ENCODE measurements at regions not wholly inside any gene's neighbourhood (a gene's known extent, or its start where the extent isn't known, plus 50 kb on each side); places are given as distances from the start of the nearest gene placed in this dataset.
"Not testable (repeated sequence)": the region's sequence is repeated elsewhere in the genome, so short reads cannot be mapped to it uniquely, and the experiment has no call there.

DNA sequence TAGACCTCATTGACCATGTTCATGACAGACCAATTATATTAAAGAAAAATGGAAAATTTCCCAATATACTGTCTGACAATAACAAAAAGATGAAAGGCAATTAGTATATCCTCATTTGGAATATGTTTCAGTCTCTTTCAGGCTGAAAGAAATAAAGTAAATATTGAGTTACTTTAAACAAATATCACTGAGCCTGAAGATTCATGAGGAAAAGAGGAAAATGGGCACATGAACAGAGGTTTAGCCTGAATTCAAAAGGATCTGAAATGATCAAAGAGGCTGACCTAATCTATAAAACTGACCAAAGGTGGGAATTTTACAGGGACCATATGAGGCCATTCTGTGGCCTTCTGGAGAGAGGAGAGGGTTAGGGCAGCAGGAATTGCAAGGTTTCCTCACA is 771.5 kb upstream of the CDH18 start:
- H3K27ac ChIP-seq (ENCODE audit: low read depth, low read length, severe bottlenecking); H3K36me3 ChIP-seq (ENCODE audit: control insufficient read depth, insufficient read depth, low read length); H3K4me1 ChIP-seq (ENCODE audit: control insufficient read depth, insufficient read depth, low read length, poor library complexity, severe bottlenecking); H3K4me3 ChIP-seq (ENCODE audit: extremely low read depth, insufficient read depth, low read length, poor library complexity, severe bottlenecking); H3K9me3 ChIP-seq (ENCODE audit: control insufficient read depth, low read length): not testable (repeated sequence)

DNA sequence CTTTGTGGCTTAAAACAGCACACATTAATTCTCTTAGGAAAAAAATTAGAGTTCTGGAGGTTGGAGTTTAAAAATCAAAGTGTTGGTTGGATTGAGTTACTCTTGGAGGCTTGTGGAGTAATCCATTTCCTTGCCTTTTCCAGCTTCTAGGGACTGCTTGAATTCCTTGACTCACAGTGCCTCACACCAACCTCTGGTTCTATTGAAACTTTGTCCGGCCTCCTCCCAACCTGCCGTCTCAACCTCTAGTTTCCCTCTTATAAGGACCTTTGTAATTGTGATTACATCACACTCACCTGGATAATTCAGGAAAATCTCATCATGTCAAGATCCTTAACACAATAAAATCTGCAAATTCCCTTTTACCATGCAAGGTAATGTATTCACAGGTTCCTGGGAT is 764.2 kb upstream of the CDH18 start:
- H3K36me3 ChIP-seq (ENCODE audit: control insufficient read depth, insufficient read depth, low read length); H3K4me3 ChIP-seq (ENCODE audit: extremely low read depth, insufficient read depth, low read length, poor library complexity, severe bottlenecking); H3K4me1 ChIP-seq (ENCODE audit: control insufficient read depth, insufficient read depth, low read length, poor library complexity, severe bottlenecking); H3K9me3 ChIP-seq (ENCODE audit: control insufficient read depth, low read length); H3K27ac ChIP-seq (ENCODE audit: low read depth, low read length, severe bottlenecking): not testable (repeated sequence)
- WGBS, 2 experiments (ENCODE audit: insufficient coverage in 2 of 2) = no CpG with 5 or more reads among the region's 2 CpGs

DNA sequence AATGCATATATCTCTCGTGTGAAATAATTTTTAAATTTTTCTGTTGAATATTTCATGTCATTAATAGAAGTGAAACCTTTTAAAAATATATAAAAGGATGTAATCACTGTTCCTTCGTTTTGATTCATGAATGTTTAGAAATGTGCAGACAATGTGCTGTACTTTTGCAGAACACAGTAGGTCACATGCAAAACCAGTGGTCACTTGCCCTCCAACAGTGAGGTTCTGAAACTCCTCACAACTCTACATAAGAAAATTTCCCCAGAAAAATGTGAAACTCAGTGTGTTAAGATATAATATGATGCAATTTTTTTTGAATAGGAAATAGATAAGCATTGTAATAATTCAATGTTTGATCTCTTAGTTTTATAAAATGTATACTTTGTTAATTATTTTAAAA is 747.7 kb upstream of the CDH18 start:
- not testable (repeated sequence) for H3K27ac ChIP-seq (ENCODE audit: low read depth, low read length, severe bottlenecking); H3K4me3 ChIP-seq (ENCODE audit: extremely low read depth, insufficient read depth, low read length, poor library complexity, severe bottlenecking); H3K4me1 ChIP-seq (ENCODE audit: control insufficient read depth, insufficient read depth, low read length, poor library complexity, severe bottlenecking); H3K36me3 ChIP-seq (ENCODE audit: control insufficient read depth, insufficient read depth, low read length); H3K9me3 ChIP-seq (ENCODE audit: control insufficient read depth, low read length)
- no CpG with 5 or more reads among the region's 2 CpGs for WGBS, 2 experiments (ENCODE audit: insufficient coverage in 2 of 2)

DNA sequence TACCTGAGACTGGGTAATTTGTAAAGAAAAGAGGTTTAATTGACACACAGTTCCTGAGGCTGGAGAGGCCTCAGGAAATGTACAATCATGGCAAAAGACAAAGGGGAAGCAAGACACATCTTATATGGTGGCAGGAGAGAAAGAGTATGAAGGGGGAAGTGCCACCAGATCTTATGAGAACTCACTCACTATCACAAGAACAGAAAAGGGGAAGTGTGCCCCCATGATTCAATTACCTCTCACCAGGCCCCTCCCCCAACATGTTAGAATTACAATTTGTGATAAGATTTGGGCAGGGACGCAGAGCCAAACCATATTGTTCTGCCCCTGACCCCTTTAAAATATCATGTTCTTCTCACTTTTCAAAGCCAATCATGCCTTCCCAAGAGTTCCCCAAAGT is 744.2 kb upstream of the CDH18 start:
- H3K36me3 ChIP-seq (ENCODE audit: control insufficient read depth, insufficient read depth, low read length); H3K9me3 ChIP-seq (ENCODE audit: control insufficient read depth, low read length); H3K27ac ChIP-seq (ENCODE audit: low read depth, low read length, severe bottlenecking); H3K4me3 ChIP-seq (ENCODE audit: extremely low read depth, insufficient read depth, low read length, poor library complexity, severe bottlenecking); H3K4me1 ChIP-seq (ENCODE audit: control insufficient read depth, insufficient read depth, low read length, poor library complexity, severe bottlenecking): not testable (repeated sequence)
- WGBS, 2 experiments (ENCODE audit: insufficient coverage in 2 of 2) = no CpG with 5 or more reads among the region's 1 CpG

DNA sequence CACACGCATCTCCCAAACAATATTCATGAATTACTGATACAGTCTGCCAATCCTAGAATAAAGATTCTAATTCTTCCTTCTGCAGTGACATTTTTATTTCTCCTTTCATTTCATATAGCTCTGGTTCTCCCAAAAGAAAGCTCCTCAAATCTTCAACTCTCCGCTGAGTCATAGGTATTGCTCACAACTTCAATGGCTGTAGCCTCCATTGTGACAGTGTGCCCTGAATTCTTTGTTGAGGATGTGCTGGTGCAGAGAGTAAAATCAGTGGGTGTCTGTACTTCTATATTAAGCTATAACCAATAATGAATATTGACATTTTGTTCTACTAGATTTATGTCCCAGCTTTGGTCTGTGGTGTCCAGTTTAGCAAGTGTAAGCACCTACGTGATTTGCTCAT is 733.3 kb upstream of the CDH18 start:
- not testable (repeated sequence) for H3K4me3 ChIP-seq (ENCODE audit: extremely low read depth, insufficient read depth, low read length, poor library complexity, severe bottlenecking); H3K9me3 ChIP-seq (ENCODE audit: control insufficient read depth, low read length); H3K27ac ChIP-seq (ENCODE audit: low read depth, low read length, severe bottlenecking); H3K4me1 ChIP-seq (ENCODE audit: control insufficient read depth, insufficient read depth, low read length, poor library complexity, severe bottlenecking); H3K36me3 ChIP-seq (ENCODE audit: control insufficient read depth, insufficient read depth, low read length)
- no CpG with 5 or more reads among the region's 3 CpGs for whole genome bisulfite sequencing, 2 experiments (ENCODE audit: insufficient coverage in 2 of 2)

DNA sequence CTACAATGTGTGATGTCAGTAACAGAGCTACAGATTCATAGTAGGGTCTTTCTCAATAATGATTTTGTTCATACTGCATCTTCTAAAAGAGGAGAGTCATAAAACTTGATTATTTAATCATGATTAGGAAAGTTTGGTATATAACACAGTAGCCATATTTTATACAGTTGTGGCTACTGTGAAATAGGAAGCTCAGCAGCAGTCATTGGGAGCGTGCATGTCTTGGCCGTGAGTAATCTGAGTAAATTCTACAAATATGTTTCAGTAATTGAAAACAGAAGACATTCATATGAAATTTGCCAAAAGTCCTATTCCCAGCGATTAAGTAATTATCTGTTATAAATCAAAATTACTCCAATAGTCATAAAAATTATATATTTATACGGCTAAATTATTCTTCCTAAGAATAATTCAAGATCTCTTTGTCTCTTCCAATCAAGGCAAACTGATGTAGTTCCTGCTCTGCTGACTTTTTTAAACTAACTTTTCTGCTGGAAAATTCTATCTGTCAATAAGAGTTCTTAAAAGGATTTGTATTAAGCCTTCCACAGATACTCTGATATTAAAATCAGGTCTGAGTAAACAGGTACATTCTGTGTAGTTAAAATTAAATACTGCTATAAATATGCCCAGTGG is 723.6 kb upstream of the CDH18 start:
- H3K9me3 ChIP-seq (ENCODE audit: control insufficient read depth, low read length); H3K36me3 ChIP-seq (ENCODE audit: control insufficient read depth, insufficient read depth, low read length); H3K27ac ChIP-seq (ENCODE audit: low read depth, low read length, severe bottlenecking); H3K4me3 ChIP-seq (ENCODE audit: extremely low read depth, insufficient read depth, low read length, poor library complexity, severe bottlenecking); H3K4me1 ChIP-seq (ENCODE audit: control insufficient read depth, insufficient read depth, low read length, poor library complexity, severe bottlenecking): not testable (repeated sequence)
- WGBS, 2 experiments (ENCODE audit: insufficient coverage in 2 of 2) = no CpG with 5 or more reads among the region's 4 CpGs

DNA sequence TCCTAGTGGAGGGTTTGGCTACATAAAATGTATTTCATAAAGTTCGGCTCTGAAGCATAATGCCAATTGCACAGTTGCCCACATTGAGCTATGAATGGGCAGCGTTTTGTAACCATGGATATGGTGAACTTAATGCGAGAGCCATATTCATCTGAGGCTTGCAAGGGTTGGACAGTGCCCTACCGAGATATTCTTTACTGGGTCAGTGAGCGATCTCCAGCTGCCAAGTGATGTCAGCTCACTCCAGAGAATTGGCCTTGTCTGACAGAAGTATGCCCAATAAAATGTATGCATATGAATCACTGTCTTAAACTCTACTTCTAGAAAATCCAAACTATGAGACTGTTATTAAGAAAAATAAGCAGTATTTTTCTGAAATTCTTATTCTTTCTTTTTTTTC is 719.6 kb upstream of the CDH18 start:
- WGBS, 2 experiments (ENCODE audit: insufficient coverage in 2 of 2) = 81 to 91% methylated on average over 3 to 4 of the region's 5 CpGs
- H3K4me3 ChIP-seq (ENCODE audit: extremely low read depth, insufficient read depth, low read length, poor library complexity, severe bottlenecking); H3K36me3 ChIP-seq (ENCODE audit: control insufficient read depth, insufficient read depth, low read length); H3K27ac ChIP-seq (ENCODE audit: low read depth, low read length, severe bottlenecking); H3K9me3 ChIP-seq (ENCODE audit: control insufficient read depth, low read length); H3K4me1 ChIP-seq (ENCODE audit: control insufficient read depth, insufficient read depth, low read length, poor library complexity, severe bottlenecking): not testable (repeated sequence)

DNA sequence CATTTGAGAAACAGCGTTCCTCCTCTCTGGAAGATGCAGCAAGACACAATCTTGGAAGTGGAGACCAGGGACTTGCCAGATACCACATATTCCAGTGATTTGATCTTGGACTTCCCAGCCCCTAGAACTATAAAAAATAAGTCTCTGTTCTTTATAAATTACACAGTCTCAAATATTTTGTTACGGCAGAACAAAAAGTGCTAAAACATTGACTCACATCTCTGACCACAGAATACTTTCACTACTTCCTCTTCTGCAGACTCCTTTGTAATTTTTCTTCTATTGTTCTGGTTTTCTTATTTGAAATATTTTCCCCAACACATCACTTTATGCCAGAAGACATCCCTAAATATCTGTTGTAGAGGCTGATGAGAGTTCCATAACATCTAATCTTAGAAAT is 706.1 kb upstream of the CDH18 start:
- Histone ChIP-seq H3K4me3 (ENCODE audit: extremely low read depth, insufficient read depth, low read length, poor library complexity, severe bottlenecking) (no peak overlapping the region), H3K36me3 (ENCODE audit: control insufficient read depth, insufficient read depth, low read length) (no peaks in the 10 kb centered on the region), H3K4me1 (ENCODE audit: control insufficient read depth, insufficient read depth, low read length, poor library complexity, severe bottlenecking) (no peaks in the 10 kb centered on the region), H3K9me3 (ENCODE audit: control insufficient read depth, low read length) (no peaks in the 10 kb centered on the region), H3K27ac (ENCODE audit: low read depth, low read length, severe bottlenecking) (no peak overlapping the region)
- 100% methylated on average over 1 of the region's 2 CpGs; no CpG with 5 or more reads in 1 of the 2 experiments for WGBS, 2 experiments (ENCODE audit: insufficient coverage in 2 of 2)

DNA sequence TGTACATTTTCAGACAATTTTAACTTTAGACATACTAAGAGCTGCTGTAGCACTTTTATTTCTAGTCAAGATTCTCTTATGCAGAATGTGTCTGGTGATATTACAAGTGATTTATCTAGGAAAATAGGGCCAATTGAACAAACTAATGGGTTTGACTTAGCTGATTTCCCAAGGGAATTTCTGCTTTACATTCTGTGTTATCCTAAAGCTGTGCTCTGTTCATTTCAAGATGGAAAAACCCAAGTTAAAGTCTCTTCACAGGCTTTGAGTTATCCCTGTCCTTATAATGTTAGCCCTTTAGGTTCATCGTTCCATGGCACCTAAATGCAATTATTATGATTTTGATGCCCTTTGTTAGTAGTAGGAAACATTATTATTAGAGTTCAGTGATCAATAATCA is 704.9 kb upstream of the CDH18 start:
- no peak overlapping the region for H3K4me3 ChIP-seq (ENCODE audit: extremely low read depth, insufficient read depth, low read length, poor library complexity, severe bottlenecking)
- no CpG with 5 or more reads among the region's 1 CpG for WGBS, 2 experiments (ENCODE audit: insufficient coverage in 2 of 2)
- H3K9me3 ChIP-seq (ENCODE audit: control insufficient read depth, low read length) = no peaks in the 10 kb centered on the region
- no peak overlapping the region for H3K27ac ChIP-seq (ENCODE audit: low read depth, low read length, severe bottlenecking)
- no peaks in the 10 kb centered on the region for H3K36me3 ChIP-seq (ENCODE audit: control insufficient read depth, insufficient read depth, low read length)
- H3K4me1 ChIP-seq (ENCODE audit: control insufficient read depth, insufficient read depth, low read length, poor library complexity, severe bottlenecking) = no peaks in the 10 kb centered on the region

DNA sequence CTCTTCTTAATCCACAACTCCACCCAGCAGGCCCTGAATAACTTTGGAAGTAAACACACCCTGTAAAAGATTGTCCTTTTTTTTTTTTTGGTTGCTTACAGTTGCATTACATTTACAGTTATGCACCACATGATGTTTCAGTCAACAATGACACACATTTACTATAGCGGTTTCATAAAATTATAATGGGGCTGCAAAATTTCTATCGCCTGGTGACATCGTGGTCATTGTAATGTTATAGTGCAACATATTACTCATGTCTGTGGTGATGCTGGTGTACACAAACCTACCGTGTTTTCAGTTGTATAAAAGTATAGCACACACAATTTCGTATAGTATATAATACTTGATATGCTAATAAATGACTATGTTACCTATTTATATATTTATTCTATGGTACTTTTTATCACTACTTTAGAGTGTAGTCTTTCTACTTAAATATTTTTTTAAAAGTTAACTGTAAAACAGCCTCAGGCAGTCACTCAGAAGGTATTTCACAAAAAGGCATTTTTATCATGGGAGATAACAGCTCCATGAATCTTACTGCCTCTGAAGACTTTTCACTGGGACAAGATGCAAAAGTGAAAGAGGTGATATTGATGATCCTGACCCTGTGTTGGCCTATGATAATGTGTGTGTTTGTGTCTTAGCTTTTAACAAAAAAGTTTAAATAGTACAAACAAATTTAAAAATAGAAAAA is 695.4 kb upstream of the CDH18 start:
- H3K4me1 ChIP-seq (ENCODE audit: control insufficient read depth, insufficient read depth, low read length, poor library complexity, severe bottlenecking) = peaks cover 12% of the 10 kb centered on the region
- H3K36me3 ChIP-seq (ENCODE audit: control insufficient read depth, insufficient read depth, low read length) = no peaks in the 10 kb centered on the region
- no peaks in the 10 kb centered on the region for H3K9me3 ChIP-seq (ENCODE audit: control insufficient read depth, low read length)
- no peak overlapping the region for H3K4me3 ChIP-seq (ENCODE audit: extremely low read depth, insufficient read depth, low read length, poor library complexity, severe bottlenecking)
- WGBS, 2 experiments (ENCODE audit: insufficient coverage in 2 of 2) = no CpG with 5 or more reads among the region's 5 CpGs
- H3K27ac ChIP-seq (ENCODE audit: low read depth, low read length, severe bottlenecking) = no peak overlapping the region

DNA sequence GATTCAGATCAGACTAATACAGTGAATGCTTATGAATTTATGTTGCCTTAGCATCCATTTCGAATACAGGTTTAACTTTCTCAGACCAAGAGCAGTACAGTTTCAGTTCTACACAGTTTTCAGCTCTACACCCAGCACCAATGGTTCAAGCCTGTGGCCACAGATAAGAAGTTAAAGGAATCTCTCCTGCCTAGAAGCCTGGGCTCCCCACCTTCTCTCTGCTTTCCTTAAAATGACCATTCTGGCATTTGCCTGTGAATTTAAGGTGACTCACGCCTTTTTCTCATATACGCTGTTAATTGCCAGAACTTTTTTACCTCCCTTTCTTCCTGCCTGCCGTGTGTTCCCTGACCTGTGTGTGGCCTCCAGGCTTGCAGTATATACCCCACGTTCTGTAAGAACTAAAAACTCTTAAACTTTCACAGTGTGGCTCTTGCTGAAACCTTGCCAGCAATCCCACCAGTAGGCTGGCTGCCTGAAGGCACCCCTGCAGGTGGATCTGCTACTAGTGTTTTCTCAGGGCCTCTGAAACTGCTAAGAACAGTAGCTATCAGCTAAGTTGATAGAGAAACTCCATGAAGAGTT is 692.8 kb upstream of the CDH18 start:
- WGBS, 2 experiments (ENCODE audit: insufficient coverage in 2 of 2) = 54 to 66% methylated on average over 4 to 5 of the region's 5 CpGs
- Histone ChIP-seq H3K4me3 (ENCODE audit: extremely low read depth, insufficient read depth, low read length, poor library complexity, severe bottlenecking) (no peak overlapping the region), H3K36me3 (ENCODE audit: control insufficient read depth, insufficient read depth, low read length) (no peaks in the 10 kb centered on the region), H3K4me1 (ENCODE audit: control insufficient read depth, insufficient read depth, low read length, poor library complexity, severe bottlenecking) (peaks cover 12% of the 10 kb centered on the region), H3K9me3 (ENCODE audit: control insufficient read depth, low read length) (no peaks in the 10 kb centered on the region), H3K27ac (ENCODE audit: low read depth, low read length, severe bottlenecking) (peak overlapping the region; percentile 32)
